Skin of body (tissue), 1 donor: ENCODE measurements at regions not wholly inside any gene's neighbourhood (a gene's known extent, or its start where the extent isn't known, plus 50 kb on each side); places are given as distances from the start of the nearest gene placed in this dataset.

Experiments
- DNase-seq: peaks from one replicate; lab custom pipeline; 2025; lab: John Stamatoyannopoulos, UW

DNA sequence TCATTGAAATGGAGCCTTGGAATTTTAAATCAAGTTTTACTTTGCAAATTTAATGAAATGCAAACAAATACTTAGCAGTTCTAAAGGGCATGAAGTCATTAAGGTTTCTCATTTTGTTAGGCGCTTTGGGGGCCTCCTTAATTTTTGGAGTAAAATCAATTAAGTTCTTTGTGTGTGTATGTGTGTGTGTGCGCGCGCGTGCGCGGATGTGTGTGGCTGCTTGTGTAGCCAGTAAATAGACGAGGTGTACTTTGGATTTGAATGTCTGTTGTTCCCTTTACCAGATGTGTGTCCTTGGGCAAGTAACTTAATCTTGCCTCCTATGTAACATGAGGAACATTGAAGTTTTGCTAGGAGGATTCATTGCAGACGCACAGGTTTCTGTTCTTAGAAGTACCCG is 1051.4 kb upstream of the EEF2KMT start:
- DNase-seq, result no peak

DNA sequence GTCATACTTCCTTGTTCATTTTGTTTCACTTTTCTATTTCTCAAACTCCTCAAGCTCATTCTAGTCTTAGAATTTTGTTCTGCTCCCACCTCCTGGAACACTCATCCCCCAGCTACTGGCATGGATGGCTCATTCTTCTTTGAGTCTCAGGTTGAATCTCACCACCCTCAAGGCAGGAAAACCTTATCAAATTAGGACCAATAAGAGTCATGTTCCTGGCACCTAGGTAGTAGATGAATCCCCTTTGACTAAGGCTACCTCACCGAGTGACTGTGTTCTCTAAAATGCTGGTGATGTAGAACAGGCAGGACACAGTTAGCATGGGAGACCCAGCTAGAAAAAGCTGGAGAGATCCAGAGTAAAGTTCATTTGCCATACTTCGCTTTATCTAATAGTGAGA is 1050.8 kb upstream of the EEF2KMT start:
- no peak for DNase-seq

DNA sequence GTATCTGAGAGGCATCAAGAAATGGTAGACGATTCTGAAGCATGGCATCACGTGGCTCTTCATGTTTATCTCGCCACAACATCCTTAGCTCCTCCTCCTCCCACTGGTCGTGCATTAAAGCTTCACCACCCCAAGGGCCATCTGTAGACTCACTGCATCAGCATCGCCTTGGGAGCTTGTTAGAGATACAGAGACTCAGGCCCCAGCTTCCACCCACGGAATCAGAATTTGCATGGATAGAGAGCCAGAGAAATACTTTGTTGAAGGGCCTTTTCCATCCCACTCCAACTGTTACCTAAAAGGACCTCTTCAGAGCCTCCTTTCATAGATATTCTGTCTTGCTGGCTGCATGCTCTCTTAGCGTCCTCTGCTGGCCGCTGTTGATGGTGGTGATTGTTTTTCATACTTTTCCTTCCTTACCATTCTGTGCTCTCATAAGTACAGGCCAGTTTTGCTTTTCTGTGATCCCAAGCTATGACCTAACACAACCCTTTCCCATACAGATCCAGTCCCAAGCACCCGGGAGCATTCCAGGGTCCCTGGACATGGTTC is 1049.4 kb upstream of the EEF2KMT start:
- DNase-seq, result no peak

DNA sequence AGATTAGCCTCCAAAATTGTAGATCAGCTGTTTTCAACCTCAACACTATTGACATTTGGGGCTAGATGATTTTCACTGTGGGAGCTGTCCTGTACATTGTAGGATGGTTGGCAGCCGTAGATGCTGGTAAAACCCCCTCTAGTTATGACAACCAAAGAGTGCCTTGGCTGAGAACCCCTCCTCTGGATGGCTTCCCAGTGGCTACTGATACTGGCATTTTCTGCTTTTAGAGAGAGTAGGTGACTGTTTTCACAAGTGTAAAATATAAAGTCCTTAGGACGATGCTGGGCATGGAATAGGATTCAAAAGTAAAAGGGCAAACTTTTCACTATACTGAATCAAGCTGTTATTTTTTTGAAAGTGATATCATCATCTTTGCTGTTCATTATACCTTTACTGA is 1048.8 kb upstream of the EEF2KMT start:
- no peak for DNase-seq

DNA sequence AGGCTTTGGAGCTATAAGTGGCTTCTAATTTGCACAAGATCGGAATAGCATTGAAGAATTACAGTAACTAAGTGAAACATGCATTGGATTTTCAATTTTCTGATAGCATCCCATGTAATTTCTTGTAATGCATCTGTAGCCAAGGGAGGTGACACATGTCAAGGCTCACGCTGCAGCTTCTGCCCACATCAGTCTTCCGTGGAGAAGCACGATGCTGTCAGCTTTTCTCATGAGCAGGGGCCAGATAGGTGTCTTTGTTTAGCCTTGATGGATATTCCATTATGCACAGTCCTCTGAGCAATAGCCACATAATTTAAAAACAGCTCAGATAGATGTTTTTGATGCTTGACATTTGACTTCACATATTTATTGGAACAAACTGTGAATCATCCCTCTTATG is 1046.9 kb upstream of the EEF2KMT start:
- no peak for DNase-seq

DNA sequence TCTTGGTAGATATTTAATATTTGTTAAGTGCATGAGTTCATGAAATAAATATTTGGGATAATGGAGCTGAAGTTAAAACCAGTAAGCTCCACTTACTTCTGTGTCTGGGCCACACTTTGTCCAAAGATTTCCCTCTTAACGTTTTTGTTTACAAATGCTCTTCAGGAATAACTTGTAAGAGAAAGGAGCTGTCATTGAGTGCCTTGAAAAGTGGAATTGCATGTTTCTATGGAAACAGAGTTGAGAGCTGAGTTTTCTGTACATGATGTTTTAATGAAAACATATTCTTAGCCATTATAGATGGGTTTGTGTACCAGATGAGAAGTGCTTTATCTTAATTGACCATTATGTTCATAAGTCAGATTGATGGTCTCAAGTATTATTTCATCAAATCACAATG is 1045.4 kb upstream of the EEF2KMT start:
- DNase-seq, result no peak

DNA sequence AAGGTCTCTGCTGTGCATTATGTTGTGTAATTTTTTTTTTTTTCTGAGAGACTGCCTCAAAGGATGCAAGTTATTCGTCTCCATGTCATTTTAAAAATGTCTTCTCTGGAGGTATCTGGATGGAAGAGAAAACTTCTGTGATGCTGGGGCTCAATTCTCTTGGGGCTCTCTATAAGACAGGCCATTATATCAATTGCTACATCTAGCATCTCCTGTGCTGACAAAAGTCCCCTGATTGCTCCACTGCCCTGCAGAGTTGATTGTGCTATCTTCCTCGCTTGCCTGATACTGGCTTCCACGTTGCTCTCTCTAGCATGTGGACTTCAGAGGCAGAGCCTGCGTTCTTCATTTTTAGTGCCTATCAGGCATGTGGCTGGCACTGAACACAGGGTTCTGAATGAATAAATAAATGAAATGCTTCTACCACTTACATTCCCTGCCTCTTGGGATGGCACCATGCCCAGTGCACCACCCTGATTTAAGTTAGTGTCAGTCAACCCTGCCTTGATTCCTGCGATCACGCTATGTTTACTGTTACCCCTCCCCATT is 1035.5 kb upstream of the EEF2KMT start:
- DNase-seq, result no peak

DNA sequence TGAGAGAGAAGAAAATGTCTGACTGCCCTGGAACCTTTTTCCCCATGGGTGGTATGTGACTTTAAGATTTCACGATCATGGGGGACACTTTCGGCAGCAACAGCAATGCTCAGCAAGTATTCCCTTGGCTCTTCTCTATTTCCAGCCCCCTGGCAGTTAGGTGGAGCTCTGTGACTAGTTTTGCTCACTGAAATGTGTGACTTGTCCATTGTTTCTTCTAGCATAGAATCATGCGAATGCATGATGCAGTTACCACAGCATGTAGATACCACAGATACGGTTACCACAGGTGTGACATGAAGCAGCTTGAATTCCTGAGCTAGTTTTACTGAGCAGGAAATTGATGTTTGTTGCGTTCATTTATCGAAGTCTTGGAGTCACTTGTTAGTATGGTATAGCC is 1034.5 kb upstream of the EEF2KMT start:
- DNase-seq, result no peak

DNA sequence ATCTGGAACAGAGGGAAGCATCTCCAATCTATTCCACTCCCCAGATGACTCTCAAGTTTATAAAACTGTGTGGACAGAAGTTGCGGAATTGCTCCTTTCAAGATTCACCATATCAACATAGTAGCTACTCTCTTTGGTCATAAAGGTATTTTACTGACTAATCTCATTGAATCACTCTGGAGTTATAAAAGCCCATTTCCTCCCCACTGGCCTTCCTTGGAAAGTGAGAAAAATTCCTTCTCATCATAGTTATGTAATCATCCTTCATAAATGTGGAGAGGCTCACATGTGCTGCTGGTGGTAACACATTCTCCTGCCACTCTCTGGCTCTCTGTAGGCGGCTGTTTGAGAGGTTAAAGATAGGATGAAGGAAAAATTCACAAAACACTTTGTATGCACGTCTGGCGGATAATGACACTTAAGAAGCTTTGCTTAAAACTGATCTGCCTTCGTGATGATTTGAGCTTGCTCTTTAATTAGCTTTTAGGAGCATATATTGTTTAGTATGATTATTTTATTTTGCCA is 1034.0 kb upstream of the EEF2KMT start:
- no peak for DNase-seq

DNA sequence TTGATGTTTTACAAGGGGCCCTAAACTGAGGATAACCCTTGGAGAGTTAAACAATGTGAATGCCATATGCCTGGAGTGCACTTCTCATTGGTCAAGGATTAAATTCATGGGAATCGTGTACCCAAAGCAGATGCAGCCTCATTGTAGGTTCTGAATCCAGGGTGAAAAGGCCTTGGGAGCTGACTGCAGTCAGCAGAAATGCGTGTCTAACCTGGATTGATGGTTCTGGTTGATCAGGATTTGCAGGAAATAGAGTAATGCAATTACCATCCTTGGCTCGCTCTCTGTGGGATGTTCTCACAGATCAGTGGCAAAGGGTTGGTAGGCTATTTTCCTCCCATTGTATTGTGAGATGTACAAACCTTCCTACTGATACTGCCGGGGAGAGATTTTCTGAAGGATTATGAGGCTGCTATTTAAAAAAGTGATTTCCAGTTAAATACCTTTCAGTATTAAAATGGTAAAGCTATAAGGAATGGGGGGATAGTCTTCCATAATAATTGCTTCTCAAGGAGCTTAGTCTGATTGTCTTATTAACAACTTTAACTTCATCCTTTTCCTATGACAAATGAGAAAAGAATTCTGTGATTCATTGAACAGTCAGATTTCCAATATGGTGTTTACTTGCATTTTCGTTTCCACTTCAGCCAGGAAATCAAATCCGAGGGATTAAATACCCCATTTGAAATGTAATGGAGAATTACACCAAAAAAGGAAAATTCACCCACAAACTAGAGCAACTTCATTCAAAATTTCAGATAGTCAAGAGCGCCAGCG is 1028.1 kb upstream of the EEF2KMT start:
- DNase-seq, result no peak

DNA sequence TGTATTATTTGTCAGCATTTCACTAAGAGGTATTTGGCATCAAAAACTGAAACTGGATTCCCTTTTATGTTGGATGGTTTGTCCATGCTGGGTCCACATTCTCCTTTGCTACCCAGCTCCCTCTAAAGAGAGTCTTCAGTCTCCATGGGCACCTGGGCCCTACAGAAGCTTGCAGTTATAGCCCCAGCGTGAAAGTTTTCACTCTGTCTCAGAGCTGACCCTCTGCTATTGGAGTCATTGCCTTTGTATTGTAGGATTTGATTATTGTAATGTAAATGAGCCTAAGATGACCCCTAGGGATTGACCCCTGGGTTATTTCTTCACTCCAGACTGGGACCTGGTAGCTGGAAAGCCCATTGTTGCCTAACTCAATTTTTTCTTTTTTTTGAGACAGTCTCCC is 1026.5 kb upstream of the EEF2KMT start:
- no peak for DNase-seq

DNA sequence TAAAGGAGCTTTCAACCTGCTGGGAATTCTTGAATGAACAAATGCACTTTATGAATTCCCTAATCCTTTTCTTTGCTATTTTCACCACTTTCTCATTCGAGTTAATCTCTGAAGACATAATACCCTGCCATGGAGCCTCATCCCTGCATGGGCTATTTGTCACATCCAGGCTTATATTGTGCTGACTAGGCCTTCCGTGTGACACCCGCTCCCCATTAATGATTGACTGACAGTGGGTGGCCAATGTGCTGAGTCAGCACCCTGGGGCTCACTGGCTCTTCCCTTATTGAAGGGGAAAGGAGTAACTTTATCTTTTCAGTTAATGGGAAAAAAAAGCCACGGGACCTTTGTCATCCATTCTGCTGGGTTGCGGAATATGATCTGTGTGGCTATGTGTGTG is 1024.8 kb upstream of the EEF2KMT start:
- no peak for DNase-seq

DNA sequence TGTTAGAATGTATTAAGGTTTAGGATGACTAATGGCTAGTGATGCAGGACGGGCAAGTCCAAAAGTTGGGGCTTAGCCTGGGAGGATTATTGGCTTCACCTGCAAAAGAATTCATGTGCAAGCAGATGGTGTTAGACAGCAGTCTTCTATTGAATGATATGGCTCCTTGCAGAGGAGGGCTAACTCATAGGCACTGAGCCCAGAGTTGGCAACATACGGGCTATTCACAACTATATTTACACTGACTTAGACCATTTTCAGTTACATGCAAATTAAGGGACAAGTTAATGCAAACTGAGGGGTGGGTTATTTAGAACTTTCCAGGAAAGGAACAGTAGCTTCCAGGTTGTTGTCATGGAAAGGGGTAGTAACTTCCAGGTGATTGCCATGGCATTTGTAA is 1017.1 kb upstream of the EEF2KMT start:
- no peak for DNase-seq

DNA sequence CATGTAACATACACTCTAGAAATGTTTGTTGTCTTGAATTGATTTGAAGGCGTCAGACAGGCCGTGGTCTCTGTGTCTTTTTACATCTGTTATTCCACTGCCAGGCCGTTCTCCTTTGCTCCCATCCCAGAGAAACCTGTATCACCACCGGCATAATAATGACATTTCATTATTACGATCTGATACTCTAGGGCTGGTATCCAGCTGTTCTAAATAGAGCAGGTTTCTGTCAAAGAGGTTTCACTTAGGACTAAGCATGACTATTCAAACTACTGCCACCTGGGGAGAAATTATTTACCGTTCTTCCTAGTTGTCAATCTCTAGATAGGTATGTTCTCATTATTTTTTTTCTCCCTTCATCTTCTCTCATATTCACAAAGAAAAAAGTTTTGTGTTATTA is 1016.2 kb upstream of the EEF2KMT start:
- no peak for DNase-seq

DNA sequence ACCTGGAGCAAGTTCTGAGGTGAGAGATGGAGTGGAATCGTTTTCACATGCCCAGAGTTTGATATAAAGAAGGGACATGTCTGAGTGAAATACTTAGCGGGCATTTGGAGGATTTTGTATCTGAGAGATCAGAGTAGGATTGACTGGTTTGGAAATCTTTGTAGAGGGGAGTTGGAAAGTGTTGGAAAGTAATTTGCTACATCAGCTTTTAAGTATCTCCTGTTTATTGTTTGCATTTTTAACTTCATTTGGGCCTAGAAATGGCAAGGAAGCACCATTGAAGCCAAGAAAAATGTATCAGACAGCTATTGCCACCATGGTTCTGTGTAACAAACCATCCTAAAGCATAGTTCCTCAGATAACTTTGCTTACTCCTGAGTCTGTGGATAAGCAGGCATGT is 1015.1 kb upstream of the EEF2KMT start:
- DNase-seq, result no peak

DNA sequence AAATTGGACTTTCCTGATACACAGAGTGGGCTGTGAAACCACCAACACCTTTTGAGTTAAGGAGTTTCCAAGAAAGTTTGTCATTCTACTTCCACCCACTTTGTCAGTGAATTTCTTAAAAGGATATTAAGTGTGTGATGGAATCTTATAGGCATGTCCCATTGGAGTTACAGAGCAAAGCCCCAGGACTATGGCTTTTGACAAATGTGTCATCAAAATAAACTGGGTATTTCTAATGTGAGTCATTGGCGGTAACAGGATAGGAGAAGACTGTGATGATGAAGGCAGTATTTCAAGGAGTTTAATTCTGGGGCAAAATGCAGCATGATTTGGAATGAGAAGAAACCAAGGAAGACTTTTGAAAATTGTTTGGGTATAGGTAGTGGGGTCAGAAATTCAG is 1013.8 kb upstream of the EEF2KMT start:
- no peak for DNase-seq

DNA sequence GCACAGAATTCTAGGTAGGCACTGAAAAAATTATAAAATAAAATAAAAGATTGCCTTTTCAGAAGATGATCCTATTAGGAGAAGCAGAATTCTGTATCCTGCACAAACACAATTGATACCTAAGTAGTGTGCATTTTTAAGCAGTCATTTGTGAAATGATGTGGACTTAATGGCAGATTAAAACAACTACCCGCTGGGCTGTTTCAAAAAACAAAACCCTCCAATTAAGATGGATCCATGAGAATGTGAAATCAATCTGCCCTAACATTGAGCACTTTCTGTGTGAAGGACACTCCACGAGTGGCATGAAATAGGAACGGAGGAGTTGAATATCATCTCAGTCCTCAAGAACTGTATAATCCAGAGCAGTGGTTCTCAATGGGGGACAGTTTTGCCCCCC is 1012.8 kb upstream of the EEF2KMT start:
- DNase-seq, result no peak

DNA sequence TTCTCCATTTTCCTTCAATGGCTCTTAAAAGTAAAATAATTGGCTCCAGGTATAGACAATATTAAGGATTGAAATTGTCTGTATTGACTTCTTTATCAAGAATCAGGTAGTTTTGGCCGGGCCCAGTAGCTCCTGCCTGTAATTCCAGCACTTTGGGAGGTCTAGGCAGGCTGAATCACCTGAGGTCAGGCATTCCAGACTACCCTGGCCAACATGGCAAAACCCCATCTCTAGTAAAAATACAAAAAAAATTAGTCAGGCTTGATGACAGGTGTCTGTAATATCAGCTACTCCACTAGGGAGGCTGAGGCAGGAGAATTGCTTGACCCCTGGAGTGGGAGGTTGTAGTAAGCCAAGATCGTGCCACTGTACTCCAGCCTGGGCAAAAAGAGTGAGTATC is 1008.5 kb upstream of the EEF2KMT start:
- no peak for DNase-seq

DNA sequence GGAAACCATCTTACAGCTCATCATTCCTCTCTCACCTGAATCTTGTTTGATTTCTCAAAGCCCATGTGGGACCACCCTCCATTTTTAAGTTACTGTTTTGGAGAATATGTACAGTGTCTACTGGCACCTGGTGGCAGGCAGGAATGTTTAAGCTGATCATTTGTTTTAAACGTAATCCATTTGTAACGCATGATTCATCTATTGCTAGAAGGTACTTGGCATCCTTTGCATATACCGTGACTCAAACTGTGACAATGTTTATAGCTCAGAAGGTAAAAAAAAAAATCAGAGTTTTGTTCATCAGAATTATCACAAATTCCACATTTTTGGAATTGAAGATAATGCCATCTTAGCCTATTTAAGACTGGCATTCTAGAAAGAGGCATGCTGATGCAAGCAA is 1007.5 kb upstream of the EEF2KMT start:
- no peak for DNase-seq

DNA sequence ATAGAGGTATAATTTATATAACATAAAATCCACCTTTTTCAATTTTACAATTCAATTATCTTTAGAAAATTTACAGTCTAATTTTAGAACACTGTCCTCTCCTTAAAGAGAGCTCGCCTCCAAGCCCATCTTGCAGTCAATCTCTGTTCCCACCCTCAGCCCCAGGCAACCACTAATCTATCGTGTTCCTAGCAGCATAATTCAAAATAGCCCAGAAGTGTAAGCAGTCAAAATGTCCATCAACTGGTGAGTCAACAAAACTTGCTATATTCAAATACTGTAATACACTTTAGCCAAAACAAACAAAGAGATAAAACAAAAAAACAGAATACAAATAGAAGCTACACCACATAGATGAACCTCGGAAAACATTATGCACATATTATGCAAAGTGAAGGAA is 1006.8 kb upstream of the EEF2KMT start:
- no peak for DNase-seq

DNA sequence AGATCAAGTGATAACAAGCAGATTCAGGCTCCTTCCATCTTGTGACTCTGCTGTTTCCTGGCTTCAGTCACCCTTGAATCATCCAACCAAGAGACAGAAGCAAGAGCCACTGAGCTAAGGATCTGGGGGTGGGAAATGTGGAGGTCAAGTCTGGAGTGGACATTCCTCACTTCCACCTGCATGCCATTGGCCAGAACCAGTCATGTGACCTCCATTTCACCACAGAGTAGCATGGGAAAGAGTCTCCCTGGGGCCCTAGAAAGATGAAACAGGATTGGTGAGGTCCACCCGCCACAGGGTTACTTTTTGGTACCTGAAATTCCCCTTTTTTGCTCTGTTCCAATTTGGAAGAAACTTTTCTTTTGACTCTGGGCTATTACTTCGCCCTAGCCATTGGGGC is 1006.0 kb upstream of the EEF2KMT start:
- no peak for DNase-seq

DNA sequence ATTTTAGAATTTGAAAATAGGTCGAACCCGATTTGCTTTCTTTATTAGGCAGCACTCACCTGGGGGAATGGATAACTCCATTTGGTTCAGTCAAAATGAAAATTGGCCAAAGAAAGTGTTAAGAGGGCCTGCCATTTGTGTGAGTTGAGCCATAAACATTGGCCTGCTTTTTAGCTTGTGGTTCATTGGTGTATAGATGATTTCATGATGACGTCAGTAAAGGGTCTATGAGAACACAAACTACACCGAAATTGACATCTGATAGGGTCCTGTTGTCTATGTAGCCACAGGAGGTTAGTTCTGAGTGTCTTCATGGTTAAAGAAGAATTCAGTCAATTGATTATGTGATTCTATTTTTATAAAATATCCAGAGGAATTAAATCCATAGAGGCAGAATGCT is 1001.5 kb upstream of the EEF2KMT start:
- DNase-seq, result no peak
